ENCODE measurements at regions not wholly inside any gene's neighbourhood (a gene's known extent, or its start where the extent isn't known, plus 50 kb on each side); places are given as distances from the start of the nearest gene placed in this dataset.

- Histone ChIP-seq H3K9ac (ENCODE audit: control insufficient read depth, extremely low read depth, insufficient read depth, low read length) (no peak overlapping the region), H3K4me3 (ENCODE audit: control insufficient read depth in 2 of 3, extremely low read depth in 1 of 3, insufficient read depth in 2 of 3, low read depth in 1 of 3, low read length in 3 of 3) (no peak overlapping the region), H3K36me3 (ENCODE audit: control insufficient read depth in 2 of 2, extremely low read depth in 1 of 2, insufficient read depth in 2 of 2, low read length in 2 of 2) (no peaks in the 10 kb centered on the region), H3K27me3 (ENCODE audit: control insufficient read depth, extremely low read depth, insufficient read depth, low read length) (peaks cover 20% of the 10 kb centered on the region), H3K27ac (ENCODE audit: control insufficient read depth, insufficient read depth, low read length) (no peak overlapping the region), H3K4me2 (ENCODE audit: control insufficient read depth, extremely low read depth, insufficient read depth, low read depth, low read length) (no peak overlapping the region), H3K9me3 (ENCODE audit: control insufficient read depth, low read depth, low read length) (no peaks in the 10 kb centered on the region), H2AFZ (ENCODE audit: control insufficient read depth, low read length) (no peak overlapping the region), H3K79me2 (ENCODE audit: control insufficient read depth, insufficient read depth, low read length) (no peaks in the 10 kb centered on the region), H3K9me1 (ENCODE audit: control insufficient read depth, extremely low read depth, insufficient read depth, low read length) (no peaks in the 10 kb centered on the region), H4K20me1 (ENCODE audit: control insufficient read depth, extremely low read depth, insufficient read depth, low read length) (no peaks in the 10 kb centered on the region), H3K4me1 (ENCODE audit: control insufficient read depth, extremely low read depth, insufficient read depth, low read length) (no peaks in the 10 kb centered on the region)
- no peak for DNase-seq (ENCODE audit: low read depth, low spot score)
- FAIRE-seq, result no peak
- dilution Hi-C loops (cut with MboI; ENCODE audit: extremely low pct_ligation_motif_present, low sequenced_read_pairs), result no loop called here
- TF ChIP-seq CTCF (optimal IDR thresholded peaks at IDR 0.05 in 1 of 3, IDR thresholded peaks at IDR 0.05 in 1 of 3, conservative IDR thresholded peaks at IDR 0.05 in 1 of 3; ENCODE audit: extremely low read depth in 1 of 3, insufficient read depth in 2 of 3, low read length in 3 of 3), result no peak
- no peak for TF ChIP-seq EZH2 (IDR thresholded peaks at IDR 0.05; ENCODE audit: low read length)
Measured at GRCh38 chr4:3825530-3825929, 59.3 kb downstream of the ADRA2C start.

DNA sequence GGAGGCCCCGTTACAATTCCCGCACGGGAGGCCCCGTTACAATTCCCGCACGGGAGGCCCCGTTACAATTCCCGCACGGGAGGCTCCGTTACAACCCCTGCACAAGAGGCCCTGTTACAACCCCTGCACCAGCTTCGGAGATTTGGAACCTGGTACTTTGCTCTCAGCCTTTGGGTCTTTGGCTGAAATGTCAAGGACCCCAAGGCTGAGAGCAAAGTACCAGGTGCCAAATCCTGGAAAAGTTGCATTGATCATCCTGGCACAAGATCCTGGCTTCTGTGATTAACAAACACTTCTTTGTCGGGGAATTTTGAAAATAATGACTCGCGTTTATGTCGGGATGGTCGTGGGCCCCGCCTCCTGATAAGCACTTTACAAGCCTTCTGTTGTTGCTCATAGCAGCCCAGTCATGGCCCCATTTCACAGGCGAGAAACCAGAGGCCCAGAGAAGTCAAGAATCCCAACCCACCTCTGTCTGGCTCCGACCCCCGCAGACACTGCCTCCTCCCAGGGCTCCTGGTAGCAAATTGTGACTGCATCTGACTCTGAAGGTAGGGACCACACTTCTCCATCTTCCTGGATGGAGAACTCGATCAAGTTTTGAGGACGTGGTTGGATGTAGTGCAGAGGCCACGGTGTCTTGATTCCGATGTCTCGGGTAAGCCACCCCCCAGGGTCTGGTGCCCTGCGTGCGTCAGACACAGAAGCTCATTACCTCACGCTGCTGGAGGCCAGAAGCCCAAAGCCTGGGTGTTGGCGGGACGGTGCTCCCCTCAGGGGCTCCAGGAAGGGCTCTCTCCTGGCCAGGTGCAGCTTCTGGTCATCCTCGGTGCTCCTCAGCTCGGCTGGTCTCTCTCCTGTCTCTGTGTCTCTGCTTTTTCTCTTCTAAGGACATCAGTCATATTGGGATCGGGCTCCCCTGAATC, 60.3 kb downstream of the ADRA2C start:
- H3K4me2 ChIP-seq (ENCODE audit: control insufficient read depth, extremely low read depth, insufficient read depth, low read depth, low read length), result no peak overlapping the region
- H3K27ac ChIP-seq (ENCODE audit: control insufficient read depth, insufficient read depth, low read length), result no peak overlapping the region
- DNase-seq (ENCODE audit: low read depth, low spot score) (no peak), FAIRE-seq (no peak)
- no peak overlapping the region for H3K4me3 ChIP-seq (ENCODE audit: control insufficient read depth in 2 of 3, extremely low read depth in 1 of 3, insufficient read depth in 2 of 3, low read depth in 1 of 3, low read length in 3 of 3)
- peaks cover 20% of the 10 kb centered on the region for H3K27me3 ChIP-seq (ENCODE audit: control insufficient read depth, extremely low read depth, insufficient read depth, low read length)
- no peaks in the 10 kb centered on the region for H3K4me1 ChIP-seq (ENCODE audit: control insufficient read depth, extremely low read depth, insufficient read depth, low read length)
- no peaks in the 10 kb centered on the region for H3K9me3 ChIP-seq (ENCODE audit: control insufficient read depth, low read depth, low read length)
- H3K36me3 ChIP-seq (ENCODE audit: control insufficient read depth in 2 of 2, extremely low read depth in 1 of 2, insufficient read depth in 2 of 2, low read length in 2 of 2), result no peaks in the 10 kb centered on the region
- H4K20me1 ChIP-seq (ENCODE audit: control insufficient read depth, extremely low read depth, insufficient read depth, low read length), result no peaks in the 10 kb centered on the region
- H3K9me1 ChIP-seq (ENCODE audit: control insufficient read depth, extremely low read depth, insufficient read depth, low read length), result no peaks in the 10 kb centered on the region
- dilution Hi-C loops (cut with MboI; ENCODE audit: extremely low pct_ligation_motif_present, low sequenced_read_pairs), result no loop called here
- TF ChIP-seq EZH2 (IDR thresholded peaks at IDR 0.05; ENCODE audit: low read length) (no peak), CTCF (optimal IDR thresholded peaks at IDR 0.05 in 1 of 3, IDR thresholded peaks at IDR 0.05 in 1 of 3, conservative IDR thresholded peaks at IDR 0.05 in 1 of 3; ENCODE audit: extremely low read depth in 1 of 3, insufficient read depth in 2 of 3, low read length in 3 of 3) (no peak)
- no peak overlapping the region for H3K9ac ChIP-seq (ENCODE audit: control insufficient read depth, extremely low read depth, insufficient read depth, low read length)
- H3K79me2 ChIP-seq (ENCODE audit: control insufficient read depth, insufficient read depth, low read length), result no peaks in the 10 kb centered on the region
- H2AFZ ChIP-seq (ENCODE audit: control insufficient read depth, low read length), result no peak overlapping the region
